Epithelial cell of esophagus (primary cell): ENCODE measurements at regions not wholly inside any gene's neighbourhood (a gene's known extent, or its start where the extent isn't known, plus 50 kb on each side); places are given as distances from the start of the nearest gene placed in this dataset.

Source experiments
- DNase-seq: peaks from one replicate; pipeline ENCODE4 v3.0.0; 2010; ENCODE audit warnings: low read depth
- H3K4me3 ChIP-seq: 2 replicates; pipeline ENCODE4 v1.5.1; 2011; ENCODE audit warnings: mild to moderate bottlenecking, low read length, control low read depth
- TF ChIP-seq, protein P1 (sequence below): IDR thresholded peaks from 2 replicates; pipeline ENCODE4 v1.5.1; 2011; ENCODE audit warnings: low read depth, mild to moderate bottlenecking, low read length, control low read depth, inconsistent platforms; ENCODE audit not compliant: insufficient read depth; ENCODE audit errors: missing control alignments

DNA sequence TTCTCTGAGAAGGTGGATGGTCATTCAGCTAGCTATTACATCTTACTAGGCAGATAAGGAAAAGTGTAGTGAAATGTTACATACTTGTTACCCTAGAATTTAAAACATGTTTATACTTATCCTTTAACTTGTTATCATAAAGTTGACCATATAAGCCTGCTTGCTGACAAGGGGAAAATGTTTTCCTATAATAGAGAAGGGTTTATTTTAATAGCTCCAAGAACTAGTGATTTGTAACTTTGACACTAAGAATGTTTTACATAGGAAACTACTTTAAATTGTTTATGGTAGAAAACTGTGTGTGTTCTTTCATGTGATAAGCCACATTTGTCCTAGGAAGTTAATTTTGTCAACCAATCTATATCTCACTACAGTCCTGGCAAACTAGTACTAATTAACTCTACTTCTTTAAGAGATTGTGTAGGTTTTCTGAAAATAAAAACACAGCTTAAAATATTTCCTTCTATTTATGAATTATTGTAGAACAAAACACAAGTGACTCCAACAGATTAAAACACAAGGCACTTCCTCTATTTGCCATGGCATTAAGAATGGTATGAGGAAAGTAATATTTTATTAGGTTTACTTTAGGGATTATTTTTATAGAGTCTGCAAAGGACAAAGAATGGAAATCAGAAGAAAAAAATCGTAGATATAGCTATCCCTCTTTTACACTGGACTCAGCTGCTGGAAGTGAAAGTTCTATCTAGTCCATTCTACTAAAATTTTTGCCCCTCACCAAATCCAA, 233.3 kb upstream of the NBEA start:
- TF ChIP-seq, protein P1, sequence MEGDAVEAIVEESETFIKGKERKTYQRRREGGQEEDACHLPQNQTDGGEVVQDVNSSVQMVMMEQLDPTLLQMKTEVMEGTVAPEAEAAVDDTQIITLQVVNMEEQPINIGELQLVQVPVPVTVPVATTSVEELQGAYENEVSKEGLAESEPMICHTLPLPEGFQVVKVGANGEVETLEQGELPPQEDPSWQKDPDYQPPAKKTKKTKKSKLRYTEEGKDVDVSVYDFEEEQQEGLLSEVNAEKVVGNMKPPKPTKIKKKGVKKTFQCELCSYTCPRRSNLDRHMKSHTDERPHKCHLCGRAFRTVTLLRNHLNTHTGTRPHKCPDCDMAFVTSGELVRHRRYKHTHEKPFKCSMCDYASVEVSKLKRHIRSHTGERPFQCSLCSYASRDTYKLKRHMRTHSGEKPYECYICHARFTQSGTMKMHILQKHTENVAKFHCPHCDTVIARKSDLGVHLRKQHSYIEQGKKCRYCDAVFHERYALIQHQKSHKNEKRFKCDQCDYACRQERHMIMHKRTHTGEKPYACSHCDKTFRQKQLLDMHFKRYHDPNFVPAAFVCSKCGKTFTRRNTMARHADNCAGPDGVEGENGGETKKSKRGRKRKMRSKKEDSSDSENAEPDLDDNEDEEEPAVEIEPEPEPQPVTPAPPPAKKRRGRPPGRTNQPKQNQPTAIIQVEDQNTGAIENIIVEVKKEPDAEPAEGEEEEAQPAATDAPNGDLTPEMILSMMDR: no peak
- no peak overlapping the region for H3K4me3 ChIP-seq
- no peak for DNase-seq

DNA sequence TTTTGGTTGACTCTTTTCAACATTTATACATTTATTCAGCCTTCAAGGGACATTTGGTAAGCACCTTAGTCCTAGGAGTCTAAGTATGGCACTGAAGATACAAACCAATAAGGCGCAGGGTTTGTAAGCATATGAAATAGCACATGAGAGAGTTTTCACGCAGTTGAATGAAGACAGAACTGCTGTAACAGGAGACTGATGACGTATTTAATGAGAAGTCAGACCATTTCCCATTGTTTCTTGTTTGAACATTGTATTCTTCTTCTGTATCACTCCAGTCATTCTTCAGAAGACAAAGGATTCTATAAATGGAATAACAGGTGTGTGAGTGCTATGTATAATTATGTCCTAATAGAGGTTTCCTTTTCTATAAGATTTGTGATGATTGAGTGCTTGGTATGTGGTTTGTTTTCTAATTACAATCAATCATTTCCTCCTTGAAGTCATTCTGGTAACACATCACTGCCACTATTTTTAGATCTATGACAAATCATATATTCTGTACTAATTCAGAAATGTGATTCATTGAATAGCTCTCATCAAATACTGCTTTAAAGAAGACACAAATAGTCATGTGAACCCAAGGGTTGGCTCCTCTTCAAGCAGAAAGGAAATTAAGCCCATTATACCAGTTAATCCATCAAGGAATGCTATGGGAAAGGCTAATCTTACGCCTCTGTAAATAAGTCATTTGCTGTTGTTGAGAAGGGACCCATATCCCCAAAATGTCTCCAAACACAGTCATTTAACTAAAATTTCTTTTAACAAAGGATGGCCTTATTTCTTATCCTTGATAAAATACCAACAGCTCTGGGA, 222.8 kb upstream of the NBEA start:
- TF ChIP-seq, protein P1: no peak
- no peak overlapping the region for H3K4me3 ChIP-seq
- peak; percentile 42 for DNase-seq

DNA sequence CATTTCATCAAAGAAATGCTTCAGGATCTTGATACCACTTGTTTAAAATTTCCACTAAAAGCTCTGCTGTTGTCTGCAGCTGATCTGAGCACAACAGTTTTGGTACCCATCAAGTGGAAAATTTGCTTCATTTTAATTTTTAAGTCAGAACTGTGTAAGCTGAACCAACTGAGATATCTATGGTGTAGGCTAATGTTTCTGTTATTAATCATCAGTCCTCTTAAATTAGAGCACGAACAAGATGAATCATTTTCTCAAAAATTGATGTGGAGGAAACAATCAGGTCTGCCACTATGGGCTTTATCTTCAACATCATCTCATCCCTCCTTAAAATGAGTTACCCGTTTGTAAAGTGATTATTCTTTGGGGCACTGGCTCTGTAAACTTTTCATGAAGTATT, 221.5 kb upstream of the NBEA start:
- peak; percentile 4 for DNase-seq
- TF ChIP-seq, protein P1: no peak
- H3K4me3 ChIP-seq: no peak overlapping the region

DNA sequence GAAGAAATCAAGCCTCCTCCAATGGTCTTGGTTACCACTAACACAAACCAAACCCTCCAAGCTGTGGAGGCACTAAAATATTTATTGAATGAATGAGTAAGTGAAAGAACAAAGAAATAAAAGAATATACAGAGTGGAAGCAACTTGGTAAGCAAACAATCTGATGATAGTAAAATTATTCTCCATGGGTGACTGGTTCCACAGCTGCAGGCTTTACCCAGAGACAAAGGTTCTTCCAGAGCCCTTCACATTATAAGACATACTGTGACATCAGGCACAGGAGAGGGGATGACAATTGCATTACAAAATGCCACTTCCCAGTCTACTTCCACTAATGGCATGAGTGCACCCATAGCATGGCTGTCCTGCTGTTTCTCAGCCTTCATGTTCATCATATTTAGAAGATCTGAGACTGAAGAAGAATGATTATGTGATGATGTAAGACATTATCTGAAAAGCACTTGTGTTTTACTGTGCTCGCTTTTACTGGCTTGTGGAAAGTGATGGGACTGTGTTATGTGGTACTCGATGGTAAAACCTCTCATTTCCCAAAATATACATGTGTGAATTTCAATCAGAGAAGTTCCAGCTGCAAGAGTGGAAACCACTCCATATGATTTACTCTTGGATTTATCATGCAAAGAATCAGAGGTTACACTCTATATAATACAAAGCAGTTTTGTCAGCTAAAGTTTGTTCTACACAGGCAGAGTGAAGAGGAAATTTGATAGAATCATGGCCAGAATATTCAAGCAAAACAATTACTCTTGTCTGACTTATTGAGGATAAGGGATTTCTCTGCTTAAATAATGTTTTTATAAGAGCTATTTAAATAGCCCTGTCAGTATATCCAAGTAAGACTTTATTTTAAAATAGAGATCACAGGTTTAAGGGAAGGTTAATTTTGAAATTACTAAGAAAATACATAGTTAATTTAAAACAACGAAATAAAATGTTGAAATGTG, 220.2 kb upstream of the NBEA start:
- no peak overlapping the region for H3K4me3 ChIP-seq
- TF ChIP-seq, protein P1: no peak
- no peak for DNase-seq

- no peak overlapping the region for H3K4me3 ChIP-seq
- TF ChIP-seq, protein P1: no peak
- DNase-seq: no peak
These were observed 219.1 kb upstream of the NBEA start for GRCh38 chr13:34722922-34723321.

DNA sequence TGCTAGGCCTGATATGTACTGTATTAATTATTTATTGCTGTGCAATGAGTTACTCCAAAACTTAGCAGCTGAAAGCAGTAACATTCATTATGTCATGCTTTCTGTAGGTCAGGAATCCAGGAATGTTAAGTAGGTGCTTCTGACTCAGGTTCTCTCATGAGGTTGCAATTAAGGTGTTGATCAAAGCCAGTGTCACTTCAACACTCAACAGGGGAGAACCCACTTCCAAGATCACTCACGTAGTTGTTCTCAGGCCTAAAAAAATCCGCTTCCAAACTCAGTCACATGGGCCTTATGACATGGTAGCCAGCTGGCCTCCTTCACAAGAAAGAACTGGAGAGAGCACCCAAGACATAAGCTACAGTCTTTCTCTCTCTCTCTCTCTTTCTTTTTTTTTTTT, 211.1 kb upstream of the NBEA start:
- DNase-seq: no peak
- TF ChIP-seq, protein P1: no peak
- H3K4me3 ChIP-seq: no peak overlapping the region
